ENCODE measurements at regions not wholly inside any gene's neighbourhood (a gene's known extent, or its start where the extent isn't known, plus 50 kb on each side); places are given as distances from the start of the nearest gene placed in this dataset.

- Mint-ChIP-seq H3K4me3 (no peak overlapping the region), H3K9me3 (no peaks in the 10 kb centered on the region)
Observed at GRCh38 chr5:101437351-101437750, 534.3 kb upstream of the ST8SIA4 start.

GRCh38 chr5:101435768-101436167, 532.7 kb upstream of the ST8SIA4 start:
- DNase-seq (no peak), ATAC-seq (ENCODE audit: low read depth in 2 of 2) (no peak)

More at GRCh38 chr5:101437351-101437750, 534.3 kb upstream of the ST8SIA4 start:
- DNase-seq (no peak), ATAC-seq (ENCODE audit: low read depth in 2 of 2) (no peak)
- Histone ChIP-seq H3K27ac (ENCODE audit: insufficient read depth, low read length, poor library complexity, severe bottlenecking) (no peak overlapping the region), H3K4me3 (ENCODE audit: low read depth, low read length) (no peak overlapping the region), H3K9me3 (ENCODE audit: control insufficient read depth in 2 of 2, low read length in 2 of 2) (no peaks in the 10 kb centered on the region), H3K4me1 (ENCODE audit: control insufficient read depth, insufficient read depth, low read length, poor library complexity, severe bottlenecking) (no peaks in the 10 kb centered on the region), H3K27me3 (ENCODE audit: control insufficient read depth, insufficient read depth, low read length) (no peaks in the 10 kb centered on the region), H3K36me3 (ENCODE audit: control insufficient read depth, insufficient read depth, low read length) (no peaks in the 10 kb centered on the region)
- Mint-ChIP-seq H3K36me3 (no peaks in the 10 kb centered on the region), H3K27ac (no peak overlapping the region), H3K27me3 (no peaks in the 10 kb centered on the region), H3K4me1 (no peaks in the 10 kb centered on the region)

GRCh38 chr5:101431201-101431600, 528.1 kb upstream of the ST8SIA4 start:
- H3K4me1 Mint-ChIP-seq, result no peaks in the 10 kb centered on the region
- no peaks in the 10 kb centered on the region for H3K27me3 ChIP-seq (ENCODE audit: control insufficient read depth, insufficient read depth, low read length)
- H3K36me3 Mint-ChIP-seq, result no peaks in the 10 kb centered on the region
- no peaks in the 10 kb centered on the region for H3K9me3 ChIP-seq (ENCODE audit: control insufficient read depth in 2 of 2, low read length in 2 of 2)
- ATAC-seq (ENCODE audit: low read depth in 2 of 2) (no peak), DNase-seq (no peak)
- H3K27ac ChIP-seq (ENCODE audit: insufficient read depth, low read length, poor library complexity, severe bottlenecking), result no peak overlapping the region
- peaks cover 0 to 7% (median 3%) of the 10 kb centered on the region in 7 donors for H3K9me3 Mint-ChIP-seq
- no peak overlapping the region for H3K4me3 Mint-ChIP-seq
- no peaks in the 10 kb centered on the region for H3K4me1 ChIP-seq (ENCODE audit: control insufficient read depth, insufficient read depth, low read length, poor library complexity, severe bottlenecking)
- no peak overlapping the region for H3K27ac Mint-ChIP-seq
- no peak overlapping the region for H3K4me3 ChIP-seq (ENCODE audit: low read depth, low read length)
- H3K36me3 ChIP-seq (ENCODE audit: control insufficient read depth, insufficient read depth, low read length), result no peaks in the 10 kb centered on the region
- no peaks in the 10 kb centered on the region for H3K27me3 Mint-ChIP-seq

More at GRCh38 chr5:101435768-101436167, 532.7 kb upstream of the ST8SIA4 start:
- Mint-ChIP-seq H3K27me3 (no peaks in the 10 kb centered on the region), H3K9me3 (peaks cover 0 to under 1% (median 0%) of the 10 kb centered on the region in 7 donors), H3K4me3 (no peak overlapping the region), H3K36me3 (no peaks in the 10 kb centered on the region), H3K4me1 (no peaks in the 10 kb centered on the region), H3K27ac (no peak overlapping the region)
- Histone ChIP-seq H3K4me1 (ENCODE audit: control insufficient read depth, insufficient read depth, low read length, poor library complexity, severe bottlenecking) (no peaks in the 10 kb centered on the region), H3K27ac (ENCODE audit: insufficient read depth, low read length, poor library complexity, severe bottlenecking) (no peak overlapping the region), H3K27me3 (ENCODE audit: control insufficient read depth, insufficient read depth, low read length) (no peaks in the 10 kb centered on the region), H3K4me3 (ENCODE audit: low read depth, low read length) (no peak overlapping the region), H3K9me3 (ENCODE audit: control insufficient read depth in 2 of 2, low read length in 2 of 2) (no peaks in the 10 kb centered on the region), H3K36me3 (ENCODE audit: control insufficient read depth, insufficient read depth, low read length) (no peaks in the 10 kb centered on the region)

- Histone ChIP-seq H3K36me3 (ENCODE audit: control insufficient read depth, insufficient read depth, low read length) (no peaks in the 10 kb centered on the region), H3K27ac (ENCODE audit: insufficient read depth, low read length, poor library complexity, severe bottlenecking) (no peak overlapping the region), H3K4me1 (ENCODE audit: control insufficient read depth, insufficient read depth, low read length, poor library complexity, severe bottlenecking) (no peaks in the 10 kb centered on the region), H3K9me3 (ENCODE audit: control insufficient read depth in 2 of 2, low read length in 2 of 2) (no peaks in the 10 kb centered on the region), H3K4me3 (ENCODE audit: low read depth, low read length) (no peak overlapping the region), H3K27me3 (ENCODE audit: control insufficient read depth, insufficient read depth, low read length) (no peaks in the 10 kb centered on the region)
- Mint-ChIP-seq H3K9me3 (peaks cover 0 to 7% (median 3%) of the 10 kb centered on the region in 7 donors), H3K27me3 (no peaks in the 10 kb centered on the region), H3K4me1 (no peaks in the 10 kb centered on the region), H3K27ac (no peak overlapping the region), H3K4me3 (no peak overlapping the region), H3K36me3 (no peaks in the 10 kb centered on the region)
- ATAC-seq (ENCODE audit: low read depth in 2 of 2) (no peak), DNase-seq (no peak)
Observed at GRCh38 chr5:101430551-101430950, 527.5 kb upstream of the ST8SIA4 start.

GRCh38 chr5:101429241-101429640, 526.2 kb upstream of the ST8SIA4 start:
- no peak overlapping the region for H3K27ac ChIP-seq (ENCODE audit: insufficient read depth, low read length, poor library complexity, severe bottlenecking)
- no peaks in the 10 kb centered on the region for H3K36me3 ChIP-seq (ENCODE audit: control insufficient read depth, insufficient read depth, low read length)
- H3K4me3 ChIP-seq (ENCODE audit: low read depth, low read length), result no peak overlapping the region
- no peak for DNase-seq
- no peaks in the 10 kb centered on the region for H3K9me3 ChIP-seq (ENCODE audit: control insufficient read depth in 2 of 2, low read length in 2 of 2)
- H3K9me3 Mint-ChIP-seq, result peaks cover 0 to 7% (median 3%) of the 10 kb centered on the region in 7 donors
- H3K4me3 Mint-ChIP-seq, result no peak overlapping the region
- ATAC-seq (ENCODE audit: low read depth in 2 of 2), result no peak
- no peaks in the 10 kb centered on the region for H3K4me1 Mint-ChIP-seq
- no peaks in the 10 kb centered on the region for H3K27me3 ChIP-seq (ENCODE audit: control insufficient read depth, insufficient read depth, low read length)
- no peaks in the 10 kb centered on the region for H3K4me1 ChIP-seq (ENCODE audit: control insufficient read depth, insufficient read depth, low read length, poor library complexity, severe bottlenecking)
- H3K27me3 Mint-ChIP-seq, result no peaks in the 10 kb centered on the region
- no peaks in the 10 kb centered on the region for H3K36me3 Mint-ChIP-seq
- no peak overlapping the region for H3K27ac Mint-ChIP-seq

- H3K27me3 Mint-ChIP-seq, result no peaks in the 10 kb centered on the region
- Histone ChIP-seq H3K27me3 (ENCODE audit: control insufficient read depth, insufficient read depth, low read length) (no peaks in the 10 kb centered on the region), H3K36me3 (ENCODE audit: control insufficient read depth, insufficient read depth, low read length) (no peaks in the 10 kb centered on the region), H3K4me3 (ENCODE audit: low read depth, low read length) (no peak overlapping the region), H3K4me1 (ENCODE audit: control insufficient read depth, insufficient read depth, low read length, poor library complexity, severe bottlenecking) (no peaks in the 10 kb centered on the region), H3K9me3 (ENCODE audit: control insufficient read depth in 2 of 2, low read length in 2 of 2) (no peaks in the 10 kb centered on the region), H3K27ac (ENCODE audit: insufficient read depth, low read length, poor library complexity, severe bottlenecking) (no peak overlapping the region)
- DNase-seq, result no peak
- H3K4me3 Mint-ChIP-seq, result no peak overlapping the region
- H3K27ac Mint-ChIP-seq, result no peak overlapping the region
- ATAC-seq (ENCODE audit: low read depth in 2 of 2), result no peak
- H3K9me3 Mint-ChIP-seq, result peaks cover 0 to 3% (median 0%) of the 10 kb centered on the region in 7 donors
- no peaks in the 10 kb centered on the region for H3K36me3 Mint-ChIP-seq
- no peaks in the 10 kb centered on the region for H3K4me1 Mint-ChIP-seq
Observed at GRCh38 chr5:101425339-101425859, 522.3 kb upstream of the ST8SIA4 start.

- Mint-ChIP-seq H3K4me1 (no peaks in the 10 kb centered on the region), H3K36me3 (no peaks in the 10 kb centered on the region)
Observed at GRCh38 chr5:101424530-101425175, 521.6 kb upstream of the ST8SIA4 start.

GRCh38 chr5:101418713-101419118, 515.6 kb upstream of the ST8SIA4 start:
- Mint-ChIP-seq H3K27ac (no peak overlapping the region), H3K36me3 (no peaks in the 10 kb centered on the region), H3K27me3 (no peaks in the 10 kb centered on the region), H3K4me1 (no peaks in the 10 kb centered on the region), H3K9me3 (no peaks in the 10 kb centered on the region), H3K4me3 (no peak overlapping the region)
- ATAC-seq (ENCODE audit: low read depth in 2 of 2), result no peak
- no peak overlapping the region for H3K27ac ChIP-seq (ENCODE audit: insufficient read depth, low read length, poor library complexity, severe bottlenecking)
- no peak overlapping the region for H3K4me3 ChIP-seq (ENCODE audit: low read depth, low read length)
- no peaks in the 10 kb centered on the region for H3K27me3 ChIP-seq (ENCODE audit: control insufficient read depth, insufficient read depth, low read length)
- no peaks in the 10 kb centered on the region for H3K4me1 ChIP-seq (ENCODE audit: control insufficient read depth, insufficient read depth, low read length, poor library complexity, severe bottlenecking)
- no peaks in the 10 kb centered on the region for H3K9me3 ChIP-seq (ENCODE audit: control insufficient read depth in 2 of 2, low read length in 2 of 2)
- no peaks in the 10 kb centered on the region for H3K36me3 ChIP-seq (ENCODE audit: control insufficient read depth, insufficient read depth, low read length)
- DNase-seq, result no peak

More at GRCh38 chr5:101424530-101425175, 521.6 kb upstream of the ST8SIA4 start:
- ATAC-seq (ENCODE audit: low read depth in 2 of 2) (no peak), DNase-seq (no peak)
- Mint-ChIP-seq H3K27ac (no peak overlapping the region), H3K27me3 (no peaks in the 10 kb centered on the region), H3K4me3 (no peak overlapping the region), H3K9me3 (no peaks in the 10 kb centered on the region)
- no peak overlapping the region for H3K27ac ChIP-seq (ENCODE audit: insufficient read depth, low read length, poor library complexity, severe bottlenecking)
- H3K27me3 ChIP-seq (ENCODE audit: control insufficient read depth, insufficient read depth, low read length), result no peaks in the 10 kb centered on the region
- H3K4me3 ChIP-seq (ENCODE audit: low read depth, low read length), result no peak overlapping the region
- H3K36me3 ChIP-seq (ENCODE audit: control insufficient read depth, insufficient read depth, low read length), result no peaks in the 10 kb centered on the region
- H3K4me1 ChIP-seq (ENCODE audit: control insufficient read depth, insufficient read depth, low read length, poor library complexity, severe bottlenecking), result no peaks in the 10 kb centered on the region
- no peaks in the 10 kb centered on the region for H3K9me3 ChIP-seq (ENCODE audit: control insufficient read depth in 2 of 2, low read length in 2 of 2)
